NCI-H69 (cell line): ENCODE measurements at regions not wholly inside any gene's neighbourhood (a gene's known extent, or its start where the extent isn't known, plus 50 kb on each side); places are given as distances from the start of the nearest gene placed in this dataset.
A peak's percentile ranks its signal among the peaks of the same experiment; 100 is the strongest.

ENCODE experiments used
- DNase-seq: peaks from one replicate; lab custom pipeline; 2025; lab: John Stamatoyannopoulos, UW

GRCh38 chr12:93944911-93945310, 203.5 kb upstream of the PLXNC1 start:
- peak; percentile 9 for DNase-seq

- DNase-seq, result peak; percentile 45
Measured at GRCh38 chr12:93946542-93947150, 201.7 kb upstream of the PLXNC1 start.

- DNase-seq, result no peak
Measured at GRCh38 chr12:93947486-93947885, 200.9 kb upstream of the PLXNC1 start.

GRCh38 chr12:93950311-93950710, 198.1 kb upstream of the PLXNC1 start:
- DNase-seq, result no peak

- no peak for DNase-seq
Measured at GRCh38 chr12:93954166-93955112, 193.9 kb upstream of the PLXNC1 start.

GRCh38 chr12:93956551-93956950, 191.8 kb upstream of the PLXNC1 start:
- no peak for DNase-seq

- no peak for DNase-seq
Measured at GRCh38 chr12:93957168-93957567, 191.2 kb upstream of the PLXNC1 start.

GRCh38 chr12:93957870-93958269, 190.5 kb upstream of the PLXNC1 start:
- DNase-seq, result no peak

- DNase-seq, result no peak
Measured at GRCh38 chr12:93959657-93960056, 188.7 kb upstream of the PLXNC1 start.

- DNase-seq, result no peak
Measured at GRCh38 chr12:93960521-93960920, 187.9 kb upstream of the PLXNC1 start.

GRCh38 chr12:93962336-93962735, 186.0 kb upstream of the PLXNC1 start:
- no peak for DNase-seq

- no peak for DNase-seq
Measured at GRCh38 chr12:93964936-93965335, 183.4 kb upstream of the PLXNC1 start.

GRCh38 chr12:93966516-93967133, 181.8 kb upstream of the PLXNC1 start:
- DNase-seq, result no peak

GRCh38 chr12:93967454-93967853, 180.9 kb upstream of the PLXNC1 start:
- no peak for DNase-seq

GRCh38 chr12:93968536-93969285, 179.7 kb upstream of the PLXNC1 start:
- DNase-seq, result no peak

GRCh38 chr12:93970900-93971688, 177.3 kb upstream of the PLXNC1 start:
- DNase-seq, result peak; percentile 34

- DNase-seq, result no peak
Measured at GRCh38 chr12:93972411-93973208, 175.8 kb upstream of the PLXNC1 start.

- no peak for DNase-seq
Measured at GRCh38 chr12:93974252-93974651, 174.1 kb upstream of the PLXNC1 start.

- DNase-seq, result no peak
Measured at GRCh38 chr12:93976024-93976423, 172.4 kb upstream of the PLXNC1 start.

- no peak for DNase-seq
Measured at GRCh38 chr12:93977081-93977480, 171.3 kb upstream of the PLXNC1 start.

GRCh38 chr12:93978553-93978952, 169.8 kb upstream of the PLXNC1 start:
- no peak for DNase-seq
